AG04449 (cell line): ENCODE measurements at regions not wholly inside any gene's neighbourhood (a gene's known extent, or its start where the extent isn't known, plus 50 kb on each side); places are given as distances from the start of the nearest gene placed in this dataset.

Experiments
- CTCF ChIA-PET: fragments of 350-600 bp; formaldehyde crosslinking; extraction: SDS; loops from one replicate; lab custom pipeline; 2021; ENCODE audit warnings: antibody characterized with exemption; lab: Yijun Ruan, JAX
- POLR2A ChIA-PET: fragments of 400-600, 350-600 bp; formaldehyde crosslinking; extraction: SDS; loops from one replicate; lab custom pipeline; 2020; ENCODE audit warnings: antibody characterized with exemption, inconsistent platforms; lab: Yijun Ruan, JAX
- DNase-seq: peaks from one replicate; pipeline ENCODE4 v3.0.0-alpha.2; 2010; ENCODE audit warnings: low read depth, low spot score
- H3K4me3 ChIP-seq: 2 replicates; pipeline ENCODE4 v1.5.1; 2011; ENCODE audit warnings: low read depth, mild to moderate bottlenecking, control low read depth, low read length
- TF ChIP-seq, protein P1 (sequence below): IDR thresholded peaks from one replicate; pipeline ENCODE4 v1.5.1; 2011; ENCODE audit warnings: mild to moderate bottlenecking, moderate library complexity, low read length, control low read depth, inconsistent platforms; ENCODE audit not compliant: insufficient read depth; ENCODE audit errors: missing control alignments

DNA sequence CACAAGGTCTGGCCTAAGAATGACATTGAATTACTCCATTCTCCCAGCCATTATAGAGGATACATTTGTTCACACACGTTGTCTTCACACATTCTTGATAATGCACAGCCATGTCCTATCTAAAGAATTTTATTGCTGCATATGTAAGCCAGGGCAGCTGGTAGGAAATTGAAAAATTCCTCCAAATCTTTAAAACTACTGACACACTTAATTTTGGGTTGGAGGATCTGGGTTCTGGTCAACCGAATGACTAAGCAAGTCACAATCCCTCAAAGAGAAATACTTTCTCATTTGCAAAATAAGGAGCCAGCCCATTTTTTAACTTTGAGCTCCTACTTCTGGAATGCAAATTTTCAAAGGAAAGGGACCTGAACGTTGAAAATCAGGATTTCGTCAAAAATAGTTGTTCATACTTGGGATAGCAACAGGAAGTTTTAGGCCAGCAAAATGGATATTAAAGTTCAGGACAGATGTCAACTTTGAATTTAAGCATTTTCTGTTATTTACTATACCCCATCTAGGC is 638.3 kb downstream of the NTRK3 start:
- H3K4me3 ChIP-seq = no peak overlapping the region
- no peak for DNase-seq
- TF ChIP-seq, protein P1, sequence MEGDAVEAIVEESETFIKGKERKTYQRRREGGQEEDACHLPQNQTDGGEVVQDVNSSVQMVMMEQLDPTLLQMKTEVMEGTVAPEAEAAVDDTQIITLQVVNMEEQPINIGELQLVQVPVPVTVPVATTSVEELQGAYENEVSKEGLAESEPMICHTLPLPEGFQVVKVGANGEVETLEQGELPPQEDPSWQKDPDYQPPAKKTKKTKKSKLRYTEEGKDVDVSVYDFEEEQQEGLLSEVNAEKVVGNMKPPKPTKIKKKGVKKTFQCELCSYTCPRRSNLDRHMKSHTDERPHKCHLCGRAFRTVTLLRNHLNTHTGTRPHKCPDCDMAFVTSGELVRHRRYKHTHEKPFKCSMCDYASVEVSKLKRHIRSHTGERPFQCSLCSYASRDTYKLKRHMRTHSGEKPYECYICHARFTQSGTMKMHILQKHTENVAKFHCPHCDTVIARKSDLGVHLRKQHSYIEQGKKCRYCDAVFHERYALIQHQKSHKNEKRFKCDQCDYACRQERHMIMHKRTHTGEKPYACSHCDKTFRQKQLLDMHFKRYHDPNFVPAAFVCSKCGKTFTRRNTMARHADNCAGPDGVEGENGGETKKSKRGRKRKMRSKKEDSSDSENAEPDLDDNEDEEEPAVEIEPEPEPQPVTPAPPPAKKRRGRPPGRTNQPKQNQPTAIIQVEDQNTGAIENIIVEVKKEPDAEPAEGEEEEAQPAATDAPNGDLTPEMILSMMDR = no peak
- CTCF ChIA-PET = interaction anchor here (1.4 kb wide), 1 partner anchor 13 kb away, joined by 5 read pairs; no protein-coding TSS in a partner anchor
- POLR2A ChIA-PET = interaction anchor here (0.7 kb wide), 1 partner anchor 304 kb away, joined by 3 read pairs; no protein-coding TSS in a partner anchor

DNA sequence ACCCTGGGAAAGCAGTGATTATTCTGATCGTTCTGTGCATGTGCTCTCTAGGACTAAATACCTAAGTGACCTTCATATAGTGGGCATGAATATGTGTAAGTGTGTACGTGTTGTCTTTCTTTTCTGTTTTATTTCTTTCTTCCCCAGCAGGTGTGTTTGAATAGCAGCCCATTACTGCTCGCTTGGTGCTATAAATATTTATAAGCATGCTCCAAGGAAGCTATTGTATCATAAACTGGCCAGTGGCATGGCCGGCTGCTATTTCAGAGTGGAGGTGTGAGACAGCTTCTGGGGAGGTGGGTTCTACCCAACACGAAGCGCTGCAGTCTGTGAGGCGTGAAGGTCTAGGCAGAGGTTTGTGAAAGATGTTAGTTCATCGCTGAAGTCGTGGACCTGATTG is 641.8 kb downstream of the NTRK3 start:
- POLR2A ChIA-PET = no interaction called here
- CTCF ChIA-PET = no interaction called here
- no peak overlapping the region for H3K4me3 ChIP-seq
- TF ChIP-seq, protein P1 = no peak
- DNase-seq = no peak

DNA sequence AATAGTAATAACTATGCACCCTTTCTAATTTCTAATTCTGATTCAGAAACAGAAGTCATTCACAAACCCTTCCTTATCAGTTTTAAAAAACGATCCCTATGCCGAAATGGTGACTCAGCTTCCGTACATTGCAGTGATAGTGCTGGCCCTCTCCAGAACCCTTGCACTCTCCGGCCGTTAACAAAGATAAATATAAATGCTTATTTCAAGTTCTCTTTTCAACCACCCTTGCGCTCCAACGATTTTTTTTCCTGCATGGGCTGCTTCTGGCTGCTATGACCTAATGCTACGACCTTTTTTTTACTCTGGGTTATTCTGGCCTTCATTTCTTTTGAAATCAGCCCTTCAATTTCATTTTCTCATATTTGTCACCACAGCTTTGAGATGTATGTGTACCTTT is 646.2 kb downstream of the NTRK3 start:
- TF ChIP-seq, protein P1 = no peak
- H3K4me3 ChIP-seq = no peak overlapping the region

DNA sequence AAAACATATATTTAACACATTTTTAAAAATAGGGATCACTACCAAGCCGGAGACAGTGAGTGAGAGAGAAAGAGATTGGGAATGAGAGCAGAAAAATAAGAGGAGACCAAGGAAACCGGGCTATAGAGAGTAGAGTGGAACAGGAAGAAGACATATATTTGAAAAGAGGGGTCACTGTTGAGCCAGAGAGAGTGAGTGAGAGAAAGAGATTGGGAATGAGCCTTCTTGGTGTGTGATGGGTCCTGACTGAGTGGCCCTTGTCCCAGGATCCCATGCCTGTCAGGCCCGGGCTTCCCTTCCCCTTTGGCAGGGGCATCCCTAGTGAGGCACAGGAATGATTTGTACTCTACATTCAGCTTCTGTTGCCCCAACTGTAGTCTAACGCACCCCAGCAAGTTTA is 646.6 kb downstream of the NTRK3 start:
- no peak overlapping the region for H3K4me3 ChIP-seq
- ChIA-PET POLR2A (no interaction called here), CTCF (no interaction called here)
- TF ChIP-seq, protein P1 = no peak
- DNase-seq = no peak

More for the DNA sequence above, 646.2 kb downstream of the NTRK3 start:
- DNase-seq = no peak
- ChIA-PET POLR2A (no interaction called here), CTCF (no interaction called here)

DNA sequence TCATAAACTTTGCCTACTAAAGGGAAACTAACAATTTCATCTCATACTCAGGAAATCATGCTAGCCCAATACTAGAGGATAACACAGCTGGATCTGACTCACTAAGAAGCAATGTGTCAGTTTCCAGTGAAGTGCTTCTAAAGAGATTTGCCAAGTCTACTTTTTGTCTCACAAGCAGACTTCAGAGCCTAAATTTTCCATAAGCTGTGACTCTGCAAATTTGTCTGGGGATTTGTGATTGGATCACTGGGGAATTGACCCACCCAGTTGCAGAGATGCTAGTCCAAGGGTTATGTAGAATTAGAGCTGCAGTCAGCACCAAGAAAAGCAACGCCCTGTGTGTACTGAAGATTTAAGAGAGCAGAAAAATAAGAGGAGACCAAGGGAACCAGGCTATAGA is 647.1 kb downstream of the NTRK3 start:
- TF ChIP-seq, protein P1 = no peak
- DNase-seq = peak; percentile 75
- no peak overlapping the region for H3K4me3 ChIP-seq
- ChIA-PET POLR2A (no interaction called here), CTCF (no interaction called here)

DNA sequence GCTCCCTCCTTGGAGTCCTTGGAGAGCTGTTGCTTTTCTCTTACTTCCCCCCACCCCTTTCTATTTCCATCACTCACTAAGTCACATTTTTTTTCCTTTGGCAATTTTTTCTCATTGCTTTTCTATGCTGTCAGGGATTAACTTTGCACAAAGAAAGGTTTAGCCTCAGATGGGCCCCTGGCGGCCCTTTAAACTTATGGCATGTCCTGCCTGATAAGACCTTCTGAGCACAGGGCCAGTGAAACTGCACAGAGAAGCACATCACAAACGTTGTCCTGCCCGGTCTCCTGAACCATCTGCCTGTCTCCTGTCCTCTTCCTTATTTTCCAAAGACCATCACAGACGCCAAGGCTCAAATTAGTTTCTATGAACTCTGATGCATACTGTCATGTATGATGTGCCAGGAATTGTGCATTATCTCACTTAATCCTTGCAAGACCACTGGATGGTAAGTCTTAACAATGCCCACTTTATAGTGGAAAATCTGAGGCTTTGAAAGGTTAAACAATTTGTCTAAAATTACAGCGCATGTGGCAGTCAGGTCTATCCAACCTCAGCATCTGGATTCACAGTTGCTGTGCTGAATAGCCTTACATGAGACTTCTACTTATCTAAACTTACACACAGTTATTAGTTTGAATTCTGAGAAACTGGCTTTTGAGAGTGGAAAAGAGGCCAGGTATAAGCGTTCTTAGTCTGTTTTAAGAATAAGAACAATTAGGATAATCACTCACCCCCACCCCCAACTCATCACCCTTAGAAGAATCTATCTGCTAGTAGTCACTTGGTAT is 648.1 kb downstream of the NTRK3 start:
- no peak for DNase-seq
- POLR2A ChIA-PET = no interaction called here
- no peak overlapping the region for H3K4me3 ChIP-seq
- TF ChIP-seq, protein P1 = no peak
- CTCF ChIA-PET = no interaction called here
